ENCODE measurements at regions not wholly inside any gene's neighbourhood (a gene's known extent, or its start where the extent isn't known, plus 50 kb on each side); places are given as distances from the start of the nearest gene placed in this dataset.

DNA sequence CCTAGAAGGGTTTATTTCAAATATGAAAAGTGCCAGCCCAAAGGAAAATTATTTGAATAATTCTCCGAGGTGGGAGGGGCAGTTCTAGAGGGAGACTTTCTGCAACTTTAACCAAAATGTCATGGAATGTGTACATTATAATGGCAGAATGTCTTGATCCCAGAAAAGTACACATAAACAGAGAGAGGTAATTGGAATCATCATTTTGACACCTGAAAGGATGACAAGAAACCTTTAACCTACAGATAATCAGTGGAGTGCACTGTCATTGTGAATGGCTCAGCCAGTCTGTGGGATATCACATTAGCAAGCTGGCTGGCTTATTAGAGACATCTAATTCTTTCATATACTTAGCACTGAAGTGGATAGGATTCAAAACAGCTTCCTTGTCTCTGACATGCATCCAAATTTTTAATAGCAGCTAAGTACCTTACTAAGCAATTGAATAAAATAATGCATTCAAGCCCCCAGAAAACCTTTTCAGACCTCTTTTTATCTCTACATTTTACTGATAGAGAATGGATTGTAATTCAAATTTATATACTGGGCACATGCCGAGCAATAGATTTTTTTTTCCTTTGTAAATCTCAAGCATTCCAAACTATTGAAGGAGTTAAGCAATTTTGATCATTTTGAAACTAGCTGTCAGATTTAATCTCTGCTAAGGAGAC lies 468.6 kb downstream of the COG6 start:
- WGBS (ENCODE audit: low lambda C conversion rate, missing lambda C conversion rate): 86% methylated on average over 2 of the region's 2 CpGs

DNA sequence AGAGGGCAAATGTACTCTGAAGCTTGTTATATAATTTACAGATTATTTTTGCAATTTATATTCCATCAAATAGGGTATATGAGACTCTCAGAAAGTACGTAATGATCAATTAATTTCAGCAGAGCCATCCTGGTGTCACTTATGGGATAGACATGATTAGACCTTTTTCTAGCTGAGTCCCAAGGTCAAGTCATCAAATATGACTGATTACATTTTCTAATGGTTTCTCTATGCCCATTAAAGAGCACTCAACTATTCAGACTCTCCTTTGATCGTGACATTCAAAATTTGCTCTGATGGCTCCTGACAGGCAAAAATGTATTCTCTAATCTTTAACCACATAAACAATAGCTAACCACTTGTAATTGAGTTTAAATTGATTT lies 469.2 kb downstream of the COG6 start:
- Histone ChIP-seq H4K20me1 (ENCODE audit: insufficient read depth, poor library complexity, severe bottlenecking) (no peaks in the 10 kb centered on the region), H3K27me3 (no peaks in the 10 kb centered on the region), H2AFZ (no peak overlapping the region), H3K4me1 (ENCODE audit: insufficient read depth) (peaks cover 5% of the 10 kb centered on the region), H3K9me3 (ENCODE audit: low read depth) (no peaks in the 10 kb centered on the region), H3K27ac (no peak overlapping the region), H3K36me3 (replicated peaks; ENCODE audit: insufficient read depth, low read depth) (no peaks in the 10 kb centered on the region), H3K79me2 (no peaks in the 10 kb centered on the region), H3K4me3 (no peak overlapping the region), H3K4me2 (no peak overlapping the region), H3K9me2 (replicated peaks; ENCODE audit: insufficient read depth) (no peaks in the 10 kb centered on the region)
- TF ChIP-seq EZH2 (IDR thresholded peaks at IDR 0.05; ENCODE audit: borderline replicate concordance) (no peak), EZH2phosphoT487 (IDR thresholded peaks at IDR 0.05; ENCODE audit: low read depth, severe bottlenecking, unreplicated experiment) (no peak)
- TF ChIP-seq, protein P1, sequence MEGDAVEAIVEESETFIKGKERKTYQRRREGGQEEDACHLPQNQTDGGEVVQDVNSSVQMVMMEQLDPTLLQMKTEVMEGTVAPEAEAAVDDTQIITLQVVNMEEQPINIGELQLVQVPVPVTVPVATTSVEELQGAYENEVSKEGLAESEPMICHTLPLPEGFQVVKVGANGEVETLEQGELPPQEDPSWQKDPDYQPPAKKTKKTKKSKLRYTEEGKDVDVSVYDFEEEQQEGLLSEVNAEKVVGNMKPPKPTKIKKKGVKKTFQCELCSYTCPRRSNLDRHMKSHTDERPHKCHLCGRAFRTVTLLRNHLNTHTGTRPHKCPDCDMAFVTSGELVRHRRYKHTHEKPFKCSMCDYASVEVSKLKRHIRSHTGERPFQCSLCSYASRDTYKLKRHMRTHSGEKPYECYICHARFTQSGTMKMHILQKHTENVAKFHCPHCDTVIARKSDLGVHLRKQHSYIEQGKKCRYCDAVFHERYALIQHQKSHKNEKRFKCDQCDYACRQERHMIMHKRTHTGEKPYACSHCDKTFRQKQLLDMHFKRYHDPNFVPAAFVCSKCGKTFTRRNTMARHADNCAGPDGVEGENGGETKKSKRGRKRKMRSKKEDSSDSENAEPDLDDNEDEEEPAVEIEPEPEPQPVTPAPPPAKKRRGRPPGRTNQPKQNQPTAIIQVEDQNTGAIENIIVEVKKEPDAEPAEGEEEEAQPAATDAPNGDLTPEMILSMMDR (IDR thresholded peaks at IDR 0.05; ENCODE audit: poor library complexity): no peak
- DNase-seq (ENCODE audit: low spot score): no peak
- 76% methylated on average over 2 of the region's 2 CpGs for WGBS (ENCODE audit: low lambda C conversion rate, missing lambda C conversion rate)

More for the DNA sequence above, 468.6 kb downstream of the COG6 start:
- no peaks in the 10 kb centered on the region for H3K27me3 ChIP-seq
- no peak overlapping the region for H3K4me3 ChIP-seq
- no peak for TF ChIP-seq EZH2 (IDR thresholded peaks at IDR 0.05; ENCODE audit: borderline replicate concordance)
- no peak for TF ChIP-seq EZH2phosphoT487 (IDR thresholded peaks at IDR 0.05; ENCODE audit: low read depth, severe bottlenecking, unreplicated experiment)
- TF ChIP-seq, protein P1 (IDR thresholded peaks at IDR 0.05; ENCODE audit: poor library complexity): no peak
- H3K36me3 ChIP-seq (replicated peaks; ENCODE audit: insufficient read depth, low read depth): no peaks in the 10 kb centered on the region
- no peak overlapping the region for H2AFZ ChIP-seq
- DNase-seq (ENCODE audit: low spot score): no peak
- no peaks in the 10 kb centered on the region for H3K9me3 ChIP-seq (ENCODE audit: low read depth)
- H3K4me1 ChIP-seq (ENCODE audit: insufficient read depth): peaks cover 5% of the 10 kb centered on the region
- H3K79me2 ChIP-seq: no peaks in the 10 kb centered on the region
- no peak overlapping the region for H3K4me2 ChIP-seq
- H3K9me2 ChIP-seq (replicated peaks; ENCODE audit: insufficient read depth): no peaks in the 10 kb centered on the region
- no peaks in the 10 kb centered on the region for H4K20me1 ChIP-seq (ENCODE audit: insufficient read depth, poor library complexity, severe bottlenecking)
- H3K27ac ChIP-seq: no peak overlapping the region

DNA sequence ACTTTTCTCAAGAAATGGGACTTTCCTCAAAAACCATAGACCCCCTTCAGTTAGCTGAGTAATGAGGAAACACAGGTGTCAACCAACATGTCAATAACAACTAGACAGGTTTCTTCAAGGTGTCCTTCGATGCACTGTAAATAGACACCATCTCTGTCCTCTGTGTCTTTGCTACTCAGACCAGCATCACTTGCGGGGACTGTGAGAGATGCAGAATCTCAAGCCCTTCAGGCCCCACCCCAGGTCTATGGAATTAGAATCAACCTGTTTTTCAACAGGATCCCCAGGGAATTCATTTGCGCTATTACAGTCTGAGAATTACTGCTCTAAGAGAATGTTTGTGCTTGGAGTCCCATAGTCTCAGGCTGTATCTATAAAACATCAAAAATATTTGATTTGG lies 469.9 kb downstream of the COG6 start:
- Histone ChIP-seq H3K27ac (no peak overlapping the region), H2AFZ (no peak overlapping the region), H3K9me2 (replicated peaks; ENCODE audit: insufficient read depth) (no peaks in the 10 kb centered on the region), H3K27me3 (no peaks in the 10 kb centered on the region), H3K4me3 (no peak overlapping the region), H3K4me2 (no peak overlapping the region), H3K36me3 (replicated peaks; ENCODE audit: insufficient read depth, low read depth) (no peaks in the 10 kb centered on the region), H3K4me1 (ENCODE audit: insufficient read depth) (peaks cover 4% of the 10 kb centered on the region), H3K9me3 (ENCODE audit: low read depth) (no peaks in the 10 kb centered on the region), H4K20me1 (ENCODE audit: insufficient read depth, poor library complexity, severe bottlenecking) (no peaks in the 10 kb centered on the region), H3K79me2 (no peaks in the 10 kb centered on the region)
- DNase-seq (ENCODE audit: low spot score): no peak
- 96% methylated on average over 3 of the region's 3 CpGs for WGBS (ENCODE audit: low lambda C conversion rate, missing lambda C conversion rate)
- TF ChIP-seq, protein P1 (IDR thresholded peaks at IDR 0.05; ENCODE audit: poor library complexity): no peak
- no peak for TF ChIP-seq EZH2 (IDR thresholded peaks at IDR 0.05; ENCODE audit: borderline replicate concordance)
- no peak for TF ChIP-seq EZH2phosphoT487 (IDR thresholded peaks at IDR 0.05; ENCODE audit: low read depth, severe bottlenecking, unreplicated experiment)
